ENCODE measurements at regions not wholly inside any gene's neighbourhood (a gene's known extent, or its start where the extent isn't known, plus 50 kb on each side); places are given as distances from the start of the nearest gene placed in this dataset.
A peak's percentile ranks its signal among the peaks of the same experiment; 100 is the strongest.

GRCh38 chr10:118537623-118538022 lies 57.8 kb downstream of the PRLHR start:
- DNase-seq (ENCODE audit: low read depth): no peak
- no peak overlapping the region for H3K4me3 ChIP-seq (ENCODE audit: low read depth, low read length)

- DNase-seq (ENCODE audit: low read depth): no peak
- no peak overlapping the region for H3K4me3 ChIP-seq (ENCODE audit: low read depth, low read length)
Observed at GRCh38 chr10:118534136-118534535, 61.3 kb downstream of the PRLHR start.

- DNase-seq (ENCODE audit: low read depth): no peak
- H3K4me3 ChIP-seq (ENCODE audit: low read depth, low read length): no peak overlapping the region
Observed at GRCh38 chr10:118531105-118531852, 64.2 kb downstream of the PRLHR start.

GRCh38 chr10:118528426-118528825 lies 67.0 kb downstream of the PRLHR start:
- no peak for DNase-seq (ENCODE audit: low read depth)
- H3K4me3 ChIP-seq (ENCODE audit: low read depth, low read length): no peak overlapping the region

GRCh38 chr10:118523775-118524174 lies 71.7 kb downstream of the PRLHR start:
- no peak for DNase-seq (ENCODE audit: low read depth)
- no peak overlapping the region for H3K4me3 ChIP-seq (ENCODE audit: low read depth, low read length)

GRCh38 chr10:118522791-118523498 lies 72.5 kb downstream of the PRLHR start:
- H3K4me3 ChIP-seq (ENCODE audit: low read depth, low read length): no peak overlapping the region
- no peak for DNase-seq (ENCODE audit: low read depth)

- H3K4me3 ChIP-seq (ENCODE audit: low read depth, low read length): no peak overlapping the region
- no peak for DNase-seq (ENCODE audit: low read depth)
Observed at GRCh38 chr10:118521415-118522117, 73.9 kb downstream of the PRLHR start.

- no peak for DNase-seq (ENCODE audit: low read depth)
- H3K4me3 ChIP-seq (ENCODE audit: low read depth, low read length): no peak overlapping the region
Observed at GRCh38 chr10:118520116-118520742, 75.2 kb downstream of the PRLHR start.

- H3K4me3 ChIP-seq (ENCODE audit: low read depth, low read length): no peak overlapping the region
- no peak for DNase-seq (ENCODE audit: low read depth)
Observed at GRCh38 chr10:118518095-118518494, 77.4 kb downstream of the PRLHR start.

GRCh38 chr10:118516716-118517115 lies 78.7 kb downstream of the PRLHR start:
- no peak for DNase-seq (ENCODE audit: low read depth)
- no peak overlapping the region for H3K4me3 ChIP-seq (ENCODE audit: low read depth, low read length)

GRCh38 chr10:118513174-118513573 lies 82.3 kb downstream of the PRLHR start:
- DNase-seq (ENCODE audit: low read depth): no peak

GRCh38 chr10:118511711-118512110 lies 83.7 kb downstream of the PRLHR start:
- no peak for DNase-seq (ENCODE audit: low read depth)
- H3K4me3 ChIP-seq (ENCODE audit: low read depth, low read length): no peak overlapping the region

More at GRCh38 chr10:118513174-118513573, 82.3 kb downstream of the PRLHR start:
- no peak overlapping the region for H3K4me3 ChIP-seq (ENCODE audit: low read depth, low read length)

GRCh38 chr10:118508863-118509262 lies 86.6 kb downstream of the PRLHR start:
- no peak overlapping the region for H3K4me3 ChIP-seq (ENCODE audit: low read depth, low read length)
- no peak for DNase-seq (ENCODE audit: low read depth)

GRCh38 chr10:118508355-118508754 lies 87.1 kb downstream of the PRLHR start:
- H3K4me3 ChIP-seq (ENCODE audit: low read depth, low read length): no peak overlapping the region
- DNase-seq (ENCODE audit: low read depth): no peak

- H3K4me3 ChIP-seq (ENCODE audit: low read depth, low read length): no peak overlapping the region
- DNase-seq (ENCODE audit: low read depth): no peak
Observed at GRCh38 chr10:118506671-118507590, 88.5 kb downstream of the PRLHR start.

GRCh38 chr10:118505363-118505762 lies 90.1 kb downstream of the PRLHR start:
- DNase-seq (ENCODE audit: low read depth): no peak
- no peak overlapping the region for H3K4me3 ChIP-seq (ENCODE audit: low read depth, low read length)

GRCh38 chr10:118504467-118505205 lies 90.8 kb downstream of the PRLHR start:
- peak; percentile 53 for DNase-seq (ENCODE audit: low read depth)
- no peak overlapping the region for H3K4me3 ChIP-seq (ENCODE audit: low read depth, low read length)

- H3K4me3 ChIP-seq (ENCODE audit: low read depth, low read length): no peak overlapping the region
- DNase-seq (ENCODE audit: low read depth): no peak
Observed at GRCh38 chr10:118504044-118504443, 91.4 kb downstream of the PRLHR start.

Data from skeletal muscle cell (primary cell).